ENCODE measurements at regions not wholly inside any gene's neighbourhood (a gene's known extent, or its start where the extent isn't known, plus 50 kb on each side); places are given as distances from the start of the nearest gene placed in this dataset.

DNA sequence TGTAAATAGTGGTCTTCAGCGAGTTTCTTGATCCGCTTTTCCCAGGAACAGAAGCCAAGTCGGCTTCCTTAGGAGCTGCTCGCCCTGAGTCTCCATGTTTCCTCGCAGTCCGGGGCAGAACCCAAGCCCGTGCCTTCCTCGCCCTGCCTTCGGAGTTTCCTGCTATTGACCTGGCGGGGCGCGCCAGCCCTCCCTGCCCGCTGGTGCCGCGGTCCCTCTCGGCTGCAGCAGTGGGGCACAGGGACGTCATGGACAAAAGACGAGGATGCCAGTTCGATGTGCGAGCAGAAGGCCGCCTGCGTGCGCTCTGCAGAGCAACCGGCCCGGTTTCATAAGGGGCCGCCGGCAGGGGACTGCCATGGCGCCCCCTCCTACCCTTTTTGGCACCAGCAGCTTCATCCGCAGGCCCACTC lies 156.6 kb downstream of the TM9SF2 start:
- Histone ChIP-seq H2BK15ac (ENCODE audit: low read length) (no peak overlapping the region), H4K5ac (ENCODE audit: insufficient read length, low read depth, low read length) (peak overlapping the region; percentile 98), H3K79me1 (ENCODE audit: low read depth, low read length) (no peaks in the 10 kb centered on the region), H3K4me3 (ENCODE audit: extremely low read depth in 1 of 4, insufficient read depth in 2 of 4, low read depth in 3 of 4, low read length in 4 of 4) (peak overlapping the region; percentile 21 to 50 (median 31)), H3K4me1 (replicated peaks in 1 of 4; ENCODE audit: control insufficient read depth in 3 of 4, insufficient read depth in 4 of 4, low read length in 3 of 4) (peaks cover 14 to 28% (median 21%) of the 10 kb centered on the region in 4 experiments), H2BK20ac (ENCODE audit: low read length) (no peak overlapping the region; the same call in 1 of the 2 replicates), H3K9me3 (ENCODE audit: insufficient read depth in 2 of 2, low read depth in 1 of 2, low read length in 1 of 2) (no peaks in the 10 kb centered on the region), H3K4ac (replicated peaks; ENCODE audit: insufficient read length, low read depth, low read length) (peak overlapping the region; percentile 99), H3K56ac (replicated peaks; ENCODE audit: insufficient read length, low read depth, low read length) (peak overlapping the region; percentile 73), H2BK5ac (ENCODE audit: low read depth, low read length) (peak overlapping the region; percentile 92), H2BK120ac (replicated peaks; ENCODE audit: low read depth, low read length) (peak overlapping the region; percentile 47), H3K36me3 (ENCODE audit: control insufficient read depth in 2 of 4, insufficient read depth in 4 of 4, low read length in 3 of 4) (no peaks in the 10 kb centered on the region), H4K91ac (replicated peaks; ENCODE audit: insufficient read length, low read length) (peak overlapping the region; percentile 99), H3K23me2 (ENCODE audit: low read depth, low read length) (no peaks in the 10 kb centered on the region; the same call in 1 of the 2 replicates), H4K8ac (ENCODE audit: extremely low read depth, insufficient read depth, low read length) (peak overlapping the region; percentile 75; the same call in 1 of the 2 replicates), H3K18ac (ENCODE audit: extremely low read depth, low read length) (peak overlapping the region; percentile 99), H3K27me3 (replicated peaks in 1 of 4; ENCODE audit: control insufficient read depth in 3 of 4, extremely low read depth in 1 of 4, insufficient read depth in 3 of 4, low read length in 3 of 4) (no peaks in the 10 kb centered on the region), H3K4me2 (ENCODE audit: insufficient read depth in 1 of 2, low read depth in 2 of 2, low read length in 2 of 2) (peak overlapping the region; percentile 61 to 77), H3K27ac (ENCODE audit: low read depth, low read length) (peak overlapping the region; percentile 87; the same call in 1 of the 2 replicates), H2AK5ac (ENCODE audit: low read depth, low read length) (no peak overlapping the region), H3K14ac (ENCODE audit: insufficient read length) (peak overlapping the region; percentile 12), H4K20me1 (replicated peaks in 1 of 2; ENCODE audit: control insufficient read depth in 1 of 2, insufficient read depth in 2 of 2, low read length in 2 of 2) (no peaks in the 10 kb centered on the region), H2BK12ac (ENCODE audit: low read depth, low read length) (peak overlapping the region; percentile 73), H2AFZ (ENCODE audit: low read length) (no peak overlapping the region), H3K9ac (replicated peaks in 1 of 4; ENCODE audit: extremely low read depth in 1 of 4, low read depth in 3 of 4, low read length in 3 of 4) (peak overlapping the region in 3 of 4 experiments; percentile 38 to 55 (median 49); a peak in 5 of 7 replicates), H3K79me2 (ENCODE audit: control insufficient read depth in 1 of 2, insufficient read depth in 2 of 2, low read length in 2 of 2) (peaks cover 0 to 7% of the 10 kb centered on the region in 2 experiments; a peak in 1 of 4 replicates), H3K23ac (ENCODE audit: insufficient read length) (no peak overlapping the region)
- no peak for FAIRE-seq
- CTCF ChIA-PET (ENCODE audit: partially characterized antibody) = interaction anchor here (0.7 to 8.3 kb wide), 45 partner anchors 11 to 597 kb away, joined by 3 to 92 read pairs (median 5); partner anchors contain the start of gene PCCA
- peak in 1 of 2 experiments; percentile 74 for DNase-seq (ENCODE audit: low read depth in 1 of 2, low spot score in 2 of 2)
- POLR2A ChIA-PET (ENCODE audit: partially characterized antibody) = interaction anchor here (0.6 to 4.0 kb wide), 13 partner anchors 30 to 339 kb away, joined by 3 to 63 read pairs (median 3); no protein-coding TSS in a partner anchor
- 23% methylated on average over 29 of the region's 29 CpGs; no CpG with 5 or more reads in 1 of the 2 experiments for WGBS, 2 experiments (ENCODE audit: extremely low coverage in 1 of 2, insufficient coverage in 1 of 2, insufficient read length in 1 of 2, insufficient replicate concordance in 2 of 2, low coverage in 1 of 2, low lambda C conversion rate in 2 of 2, missing lambda C conversion rate in 1 of 2)
- TF ChIP-seq ASH2L (IDR thresholded peaks at IDR 0.05; ENCODE audit: low read length) (peak; percentile 56), TAF1 (IDR thresholded peaks at IDR 0.05; ENCODE audit: low read depth, low read length) (peak; percentile 24), POLR2AphosphoS5 (IDR thresholded peaks at IDR 0.05; ENCODE audit: low read depth, low read length) (peak; percentile 44; the same call in 1 of the 2 replicates), YY1 (IDR thresholded peaks at IDR 0.05; ENCODE audit: low read depth, low read length) (peak; percentile 53; the same call in 1 of the 2 replicates), FOSL1 (IDR thresholded peaks at IDR 0.05; ENCODE audit: insufficient read depth, low read depth, low read length) (no peak), BRCA1 (IDR thresholded peaks at IDR 0.05; ENCODE audit: low read depth, low read length) (no peak), TAF7 (optimal IDR thresholded peaks at IDR 0.05; ENCODE audit: borderline replicate concordance, low read depth, low read length) (peak; percentile 25), SIX5 (IDR thresholded peaks at IDR 0.05; ENCODE audit: low read depth, low read length) (no peak), RFX5 (IDR thresholded peaks at IDR 0.05; ENCODE audit: borderline replicate concordance, low read depth, low read length) (no peak)
- TF ChIP-seq, protein P1, sequence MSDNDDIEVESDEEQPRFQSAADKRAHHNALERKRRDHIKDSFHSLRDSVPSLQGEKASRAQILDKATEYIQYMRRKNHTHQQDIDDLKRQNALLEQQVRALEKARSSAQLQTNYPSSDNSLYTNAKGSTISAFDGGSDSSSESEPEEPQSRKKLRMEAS (IDR thresholded peaks at IDR 0.05) = peak; percentile 28; the same call in 1 of the 2 replicates
- TF ChIP-seq, protein P2, sequence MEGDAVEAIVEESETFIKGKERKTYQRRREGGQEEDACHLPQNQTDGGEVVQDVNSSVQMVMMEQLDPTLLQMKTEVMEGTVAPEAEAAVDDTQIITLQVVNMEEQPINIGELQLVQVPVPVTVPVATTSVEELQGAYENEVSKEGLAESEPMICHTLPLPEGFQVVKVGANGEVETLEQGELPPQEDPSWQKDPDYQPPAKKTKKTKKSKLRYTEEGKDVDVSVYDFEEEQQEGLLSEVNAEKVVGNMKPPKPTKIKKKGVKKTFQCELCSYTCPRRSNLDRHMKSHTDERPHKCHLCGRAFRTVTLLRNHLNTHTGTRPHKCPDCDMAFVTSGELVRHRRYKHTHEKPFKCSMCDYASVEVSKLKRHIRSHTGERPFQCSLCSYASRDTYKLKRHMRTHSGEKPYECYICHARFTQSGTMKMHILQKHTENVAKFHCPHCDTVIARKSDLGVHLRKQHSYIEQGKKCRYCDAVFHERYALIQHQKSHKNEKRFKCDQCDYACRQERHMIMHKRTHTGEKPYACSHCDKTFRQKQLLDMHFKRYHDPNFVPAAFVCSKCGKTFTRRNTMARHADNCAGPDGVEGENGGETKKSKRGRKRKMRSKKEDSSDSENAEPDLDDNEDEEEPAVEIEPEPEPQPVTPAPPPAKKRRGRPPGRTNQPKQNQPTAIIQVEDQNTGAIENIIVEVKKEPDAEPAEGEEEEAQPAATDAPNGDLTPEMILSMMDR (IDR thresholded peaks at IDR 0.05; ENCODE audit: control extremely low read depth in 1 of 3, insufficient read depth in 1 of 3, low read depth in 1 of 3, low read length in 3 of 3) = peak in 2 of 3 experiments; percentile 21 to 23; a peak in 2 of 4 replicates

Data from H1 (cell line).